Liver (tissue), 3 donors: ENCODE measurements at regions not wholly inside any gene's neighbourhood (a gene's known extent, or its start where the extent isn't known, plus 50 kb on each side); places are given as distances from the start of the nearest gene placed in this dataset.
"Not testable (repeated sequence)": the region's sequence is repeated elsewhere in the genome, so short reads cannot be mapped to it uniquely, and the experiment has no call there.

Source experiments
- EGR1 ChIP-seq, 2 donors: IDR thresholded peaks; 2 replicates each; pipeline ENCODE4 v1.6.1; 2016 to 2018; ENCODE audit warnings: antibody characterized with exemption in 2 of 2, low read depth in 2 of 2
- FOXA2 ChIP-seq: IDR thresholded peaks from 2 replicates; pipeline ENCODE4 v1.6.1; 2016; ENCODE audit warnings: antibody characterized with exemption
- HNF4A ChIP-seq, 2 donors: conservative IDR thresholded peaks; 2 replicates each; pipeline ENCODE4 v1.6.1; 2016; ENCODE audit warnings: antibody characterized with exemption in 2 of 2, mild to moderate bottlenecking in 2 of 2
- RAD21 ChIP-seq, 2 donors: IDR thresholded peaks; 2 replicates each; pipeline ENCODE4 v1.6.1; 2016; ENCODE audit warnings: antibody characterized with exemption in 2 of 2, mild to moderate bottlenecking in 2 of 2
- SP1 ChIP-seq: IDR thresholded peaks from 2 replicates; pipeline ENCODE4 v1.6.1; 2018; ENCODE audit warnings: antibody characterized with exemption, mild to moderate bottlenecking
- TAF1 ChIP-seq: conservative IDR thresholded peaks from 2 replicates; pipeline ENCODE4 v1.6.1; 2016; ENCODE audit warnings: antibody characterized with exemption, mild to moderate bottlenecking
- YY1 ChIP-seq: IDR thresholded peaks from 2 replicates; pipeline ENCODE4 v1.6.1; 2016; ENCODE audit warnings: antibody characterized with exemption, mild to moderate bottlenecking
- TF ChIP-seq, protein P1 (sequence below): fragments of 150-350 bp; IDR thresholded peaks from 2 replicates; pipeline ENCODE4 v1.5.1; 2017; ENCODE audit warnings: improper control_type of control experiment, low read depth, low read length; ENCODE audit not compliant: missing input control
- TF ChIP-seq, protein P2 (sequence below): IDR thresholded peaks from 2 replicates; pipeline ENCODE4 v1.6.1; 2016; ENCODE audit warnings: antibody characterized with exemption
- TF ChIP-seq, protein P3 (sequence below): IDR thresholded peaks from 2 replicates; pipeline ENCODE4 v1.6.1; 2016; ENCODE audit warnings: antibody characterized with exemption
- TF ChIP-seq, protein P4 (sequence below): IDR thresholded peaks from 2 replicates; pipeline ENCODE4 v1.6.1; 2016; ENCODE audit warnings: antibody characterized with exemption
- donor health status: healthy.
- donor health status: healthy.

DNA sequence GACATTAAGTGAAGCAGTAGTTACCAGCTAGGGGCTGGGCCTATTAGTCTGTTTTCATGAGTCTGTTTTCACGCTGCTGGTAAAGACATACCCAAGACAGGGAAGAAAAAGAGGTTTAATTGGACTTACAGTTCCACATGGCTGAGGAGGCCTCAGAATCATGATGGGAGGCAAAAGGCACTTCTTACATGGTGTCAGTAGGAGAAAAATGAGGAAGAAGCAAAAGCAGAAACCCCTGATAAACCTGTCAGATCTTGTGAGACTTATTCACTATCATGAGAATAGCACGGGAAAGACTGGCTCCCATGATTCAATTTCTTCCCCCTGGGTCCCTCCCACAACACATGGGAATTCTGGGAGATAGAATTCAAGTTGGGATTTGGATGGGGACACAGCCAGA is 108.0 kb upstream of the LNX1 start:
- TF ChIP-seq, protein P1, sequence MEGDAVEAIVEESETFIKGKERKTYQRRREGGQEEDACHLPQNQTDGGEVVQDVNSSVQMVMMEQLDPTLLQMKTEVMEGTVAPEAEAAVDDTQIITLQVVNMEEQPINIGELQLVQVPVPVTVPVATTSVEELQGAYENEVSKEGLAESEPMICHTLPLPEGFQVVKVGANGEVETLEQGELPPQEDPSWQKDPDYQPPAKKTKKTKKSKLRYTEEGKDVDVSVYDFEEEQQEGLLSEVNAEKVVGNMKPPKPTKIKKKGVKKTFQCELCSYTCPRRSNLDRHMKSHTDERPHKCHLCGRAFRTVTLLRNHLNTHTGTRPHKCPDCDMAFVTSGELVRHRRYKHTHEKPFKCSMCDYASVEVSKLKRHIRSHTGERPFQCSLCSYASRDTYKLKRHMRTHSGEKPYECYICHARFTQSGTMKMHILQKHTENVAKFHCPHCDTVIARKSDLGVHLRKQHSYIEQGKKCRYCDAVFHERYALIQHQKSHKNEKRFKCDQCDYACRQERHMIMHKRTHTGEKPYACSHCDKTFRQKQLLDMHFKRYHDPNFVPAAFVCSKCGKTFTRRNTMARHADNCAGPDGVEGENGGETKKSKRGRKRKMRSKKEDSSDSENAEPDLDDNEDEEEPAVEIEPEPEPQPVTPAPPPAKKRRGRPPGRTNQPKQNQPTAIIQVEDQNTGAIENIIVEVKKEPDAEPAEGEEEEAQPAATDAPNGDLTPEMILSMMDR: not testable (repeated sequence)
- TF ChIP-seq, protein P2, sequence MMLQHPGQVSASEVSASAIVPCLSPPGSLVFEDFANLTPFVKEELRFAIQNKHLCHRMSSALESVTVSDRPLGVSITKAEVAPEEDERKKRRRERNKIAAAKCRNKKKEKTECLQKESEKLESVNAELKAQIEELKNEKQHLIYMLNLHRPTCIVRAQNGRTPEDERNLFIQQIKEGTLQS: not testable (repeated sequence)
- TF ChIP-seq, protein P3, sequence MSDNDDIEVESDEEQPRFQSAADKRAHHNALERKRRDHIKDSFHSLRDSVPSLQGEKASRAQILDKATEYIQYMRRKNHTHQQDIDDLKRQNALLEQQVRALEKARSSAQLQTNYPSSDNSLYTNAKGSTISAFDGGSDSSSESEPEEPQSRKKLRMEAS: not testable (repeated sequence)
- not testable (repeated sequence) for TF ChIP-seq TAF1; HNF4A (conservative IDR thresholded peaks at IDR 0.05); FOXA2; SP1; YY1; RAD21 (IDR thresholded peaks at IDR 0.05); EGR1 (IDR thresholded peaks at IDR 0.05; ENCODE audit: low read depth in 2 of 2)
- TF ChIP-seq, protein P4, sequence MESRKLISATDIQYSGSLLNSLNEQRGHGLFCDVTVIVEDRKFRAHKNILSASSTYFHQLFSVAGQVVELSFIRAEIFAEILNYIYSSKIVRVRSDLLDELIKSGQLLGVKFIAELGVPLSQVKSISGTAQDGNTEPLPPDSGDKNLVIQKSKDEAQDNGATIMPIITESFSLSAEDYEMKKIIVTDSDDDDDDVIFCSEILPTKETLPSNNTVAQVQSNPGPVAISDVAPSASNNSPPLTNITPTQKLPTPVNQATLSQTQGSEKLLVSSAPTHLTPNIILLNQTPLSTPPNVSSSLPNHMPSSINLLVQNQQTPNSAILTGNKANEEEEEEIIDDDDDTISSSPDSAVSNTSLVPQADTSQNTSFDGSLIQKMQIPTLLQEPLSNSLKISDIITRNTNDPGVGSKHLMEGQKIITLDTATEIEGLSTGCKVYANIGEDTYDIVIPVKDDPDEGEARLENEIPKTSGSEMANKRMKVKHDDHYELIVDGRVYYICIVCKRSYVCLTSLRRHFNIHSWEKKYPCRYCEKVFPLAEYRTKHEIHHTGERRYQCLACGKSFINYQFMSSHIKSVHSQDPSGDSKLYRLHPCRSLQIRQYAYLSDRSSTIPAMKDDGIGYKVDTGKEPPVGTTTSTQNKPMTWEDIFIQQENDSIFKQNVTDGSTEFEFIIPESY: not testable (repeated sequence)
